ENCODE measurements at regions not wholly inside any gene's neighbourhood (a gene's known extent, or its start where the extent isn't known, plus 50 kb on each side); places are given as distances from the start of the nearest gene placed in this dataset.

DNA sequence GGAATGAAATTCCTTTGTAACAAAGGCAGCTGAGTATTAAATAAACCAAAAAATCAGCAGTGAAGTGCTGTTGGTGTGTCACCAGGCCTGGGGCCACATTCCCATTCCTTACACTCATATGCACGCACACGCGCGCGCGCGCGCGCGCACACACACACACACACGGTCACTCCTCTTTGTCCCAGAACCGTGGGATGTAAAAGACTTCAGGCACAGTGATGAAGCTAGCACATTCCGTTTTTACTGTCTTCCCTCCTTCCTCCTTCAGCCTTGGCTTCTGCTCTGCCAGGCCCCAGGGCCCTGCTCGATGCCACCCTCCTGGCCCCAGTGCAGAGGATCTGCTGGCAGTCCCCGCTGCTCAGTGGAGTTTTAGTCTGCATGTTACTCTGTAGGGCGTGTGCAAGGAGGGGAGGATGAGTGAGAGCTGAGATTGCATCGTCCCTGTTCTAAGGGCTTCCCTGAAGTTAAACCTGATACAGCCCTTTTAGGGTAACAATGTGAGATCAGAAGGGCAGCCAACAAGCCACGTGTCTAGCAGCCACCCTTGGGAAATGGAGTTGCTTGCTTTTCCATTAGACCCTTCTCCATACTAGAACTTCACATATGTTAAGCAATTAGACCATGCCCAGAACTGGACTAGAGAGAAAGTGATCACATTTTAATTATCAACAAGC, 71.7 kb upstream of the WDR26 start:
- no TSS peak for BruUV-seq (replicated peaks)
- H3K9ac ChIP-seq (ENCODE audit: low read length), result no peak overlapping the region
- H3K4me3 ChIP-seq (ENCODE audit: low read length), result no peak overlapping the region
- POLR2A ChIA-PET (ENCODE audit: unreplicated experiment), result interaction anchor here (0.5 kb wide), 1 partner anchor 448 kb away, joined by 3 read pairs; no protein-coding TSS in a partner anchor
- ATAC-seq, result no peak
- H4K20me1 ChIP-seq (ENCODE audit: low read length), result no peaks in the 10 kb centered on the region
- TF ChIP-seq, protein P1, sequence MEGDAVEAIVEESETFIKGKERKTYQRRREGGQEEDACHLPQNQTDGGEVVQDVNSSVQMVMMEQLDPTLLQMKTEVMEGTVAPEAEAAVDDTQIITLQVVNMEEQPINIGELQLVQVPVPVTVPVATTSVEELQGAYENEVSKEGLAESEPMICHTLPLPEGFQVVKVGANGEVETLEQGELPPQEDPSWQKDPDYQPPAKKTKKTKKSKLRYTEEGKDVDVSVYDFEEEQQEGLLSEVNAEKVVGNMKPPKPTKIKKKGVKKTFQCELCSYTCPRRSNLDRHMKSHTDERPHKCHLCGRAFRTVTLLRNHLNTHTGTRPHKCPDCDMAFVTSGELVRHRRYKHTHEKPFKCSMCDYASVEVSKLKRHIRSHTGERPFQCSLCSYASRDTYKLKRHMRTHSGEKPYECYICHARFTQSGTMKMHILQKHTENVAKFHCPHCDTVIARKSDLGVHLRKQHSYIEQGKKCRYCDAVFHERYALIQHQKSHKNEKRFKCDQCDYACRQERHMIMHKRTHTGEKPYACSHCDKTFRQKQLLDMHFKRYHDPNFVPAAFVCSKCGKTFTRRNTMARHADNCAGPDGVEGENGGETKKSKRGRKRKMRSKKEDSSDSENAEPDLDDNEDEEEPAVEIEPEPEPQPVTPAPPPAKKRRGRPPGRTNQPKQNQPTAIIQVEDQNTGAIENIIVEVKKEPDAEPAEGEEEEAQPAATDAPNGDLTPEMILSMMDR (conservative IDR thresholded peaks at IDR 0.05; ENCODE audit: low read depth, low read length), result no peak
- H3K36me3 ChIP-seq (ENCODE audit: low read depth, low read length), result no peaks in the 10 kb centered on the region
- intact Hi-C loops (cut with micrococcal nuclease), result no loop called here
- H3K79me2 ChIP-seq (ENCODE audit: low read length), result no peaks in the 10 kb centered on the region
- no peaks in the 10 kb centered on the region for H3K27me3 ChIP-seq (ENCODE audit: low read length)
- H3K4me1 ChIP-seq (ENCODE audit: insufficient read depth, low read length), result peaks cover 34% of the 10 kb centered on the region
- H3K9me2 ChIP-seq (replicated peaks; ENCODE audit: low read length), result no peaks in the 10 kb centered on the region
- H2AFZ ChIP-seq (ENCODE audit: low read length), result no peak overlapping the region
- CTCF ChIA-PET, result interaction anchor here (0.6 kb wide), 1 partner anchor 423 kb away, joined by 4 read pairs; the partner anchor contains the start of gene DNAH14
- no peaks in the 10 kb centered on the region for H3F3A ChIP-seq (ENCODE audit: low read length, unreplicated experiment)
- H3K27ac ChIP-seq (ENCODE audit: low read length), result no peak overlapping the region
- no peaks in the 10 kb centered on the region for H3K9me3 ChIP-seq (ENCODE audit: low read length)
- no peak for DNase-seq
- no peak overlapping the region for H3K4me2 ChIP-seq (ENCODE audit: low read length)

DNA sequence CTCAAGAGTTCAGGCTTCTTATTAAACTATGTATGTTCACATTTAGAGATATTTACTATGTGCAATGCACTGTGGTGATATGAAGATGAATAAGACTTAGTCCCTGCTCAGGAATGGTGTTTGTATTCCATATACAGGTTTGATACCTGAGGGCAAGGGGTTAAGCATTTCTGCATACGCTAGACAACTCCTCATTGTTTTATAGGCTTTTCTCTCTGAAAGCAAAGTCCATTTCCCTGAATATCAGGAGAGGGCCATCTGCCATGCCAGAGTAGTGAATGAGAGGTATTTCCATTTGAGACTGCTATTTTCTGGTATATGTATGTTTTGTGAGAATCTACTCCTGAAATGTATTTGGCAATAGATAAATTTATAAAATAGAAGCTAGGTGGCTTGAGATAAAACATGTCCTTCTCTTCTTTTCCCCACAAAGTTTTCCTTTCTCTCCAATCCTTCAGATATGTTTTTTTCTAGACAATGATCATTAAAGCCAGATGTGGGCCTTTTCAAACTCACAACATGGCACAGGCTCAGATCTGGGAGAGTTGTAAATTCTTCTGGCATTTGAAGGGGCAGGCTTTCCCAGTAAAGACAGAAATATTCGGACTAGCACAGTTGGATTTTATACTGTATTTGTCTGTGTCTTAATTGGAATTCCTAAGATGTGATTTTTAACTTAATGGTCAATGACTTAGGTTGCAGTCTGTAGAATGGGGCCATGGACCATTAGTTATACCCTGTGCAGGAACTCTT, 73.3 kb upstream of the WDR26 start:
- POLR2A ChIA-PET (ENCODE audit: unreplicated experiment), result no interaction called here
- no TSS peak for BruUV-seq (replicated peaks)

DNA sequence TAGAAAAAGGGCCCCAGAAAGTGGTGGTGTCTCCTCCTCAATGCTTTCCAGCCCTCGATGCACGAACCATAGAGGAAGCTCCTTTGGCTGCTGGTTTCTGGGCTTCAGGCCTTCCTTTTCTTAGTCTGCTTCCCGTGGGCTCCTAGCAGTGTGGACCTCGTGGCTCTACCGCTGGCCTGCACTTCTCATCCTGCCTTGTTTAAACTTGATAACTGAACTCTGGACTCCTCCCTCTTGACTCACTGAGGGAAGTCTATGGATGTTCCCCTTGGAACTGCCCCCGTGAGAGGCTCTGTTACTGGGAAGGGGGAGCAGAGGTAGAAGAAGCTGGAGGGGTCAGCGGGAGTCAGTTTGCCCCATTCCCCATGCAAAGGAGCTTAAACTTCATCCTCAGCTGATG, 75.3 kb upstream of the WDR26 start:
- H3K9ac ChIP-seq (ENCODE audit: low read length), result no peak overlapping the region
- peaks cover 17% of the 10 kb centered on the region for H3K4me1 ChIP-seq (ENCODE audit: insufficient read depth, low read length)
- H2AFZ ChIP-seq (ENCODE audit: low read length), result no peak overlapping the region
- no peaks in the 10 kb centered on the region for H3K9me2 ChIP-seq (replicated peaks; ENCODE audit: low read length)
- H4K20me1 ChIP-seq (ENCODE audit: low read length), result no peaks in the 10 kb centered on the region
- H3K4me3 ChIP-seq (ENCODE audit: low read length), result no peak overlapping the region
- ChIA-PET CTCF (no interaction called here), POLR2A (ENCODE audit: unreplicated experiment) (no interaction called here)
- no peak overlapping the region for H3K4me2 ChIP-seq (ENCODE audit: low read length)
- H3K36me3 ChIP-seq (ENCODE audit: low read depth, low read length), result no peaks in the 10 kb centered on the region
- no peak for TF ChIP-seq EZH2 (IDR thresholded peaks at IDR 0.05; ENCODE audit: low read length, unreplicated experiment)
- TF ChIP-seq EZH2phosphoT487 (IDR thresholded peaks at IDR 0.05; ENCODE audit: borderline replicate concordance, low read length), result no peak
- H3K27ac ChIP-seq (ENCODE audit: low read length), result no peak overlapping the region
- no peaks in the 10 kb centered on the region for H3K9me3 ChIP-seq (ENCODE audit: low read length)
- ATAC-seq (no peak), DNase-seq (no peak)
- H3K27me3 ChIP-seq (ENCODE audit: low read length), result no peaks in the 10 kb centered on the region
- BruUV-seq (replicated peaks), result no TSS peak
- intact Hi-C loops (cut with micrococcal nuclease), result no loop called here
- H3K79me2 ChIP-seq (ENCODE audit: low read length), result no peaks in the 10 kb centered on the region
- H3F3A ChIP-seq (ENCODE audit: low read length, unreplicated experiment), result no peaks in the 10 kb centered on the region

More for the DNA sequence above, 73.3 kb upstream of the WDR26 start:
- Histone ChIP-seq H2AFZ (ENCODE audit: low read length) (no peak overlapping the region), H3K9me2 (replicated peaks; ENCODE audit: low read length) (no peaks in the 10 kb centered on the region), H3K4me3 (ENCODE audit: low read length) (no peak overlapping the region), H3K27me3 (ENCODE audit: low read length) (no peaks in the 10 kb centered on the region), H3K4me2 (ENCODE audit: low read length) (no peak overlapping the region), H3K9ac (ENCODE audit: low read length) (no peak overlapping the region), H3K9me3 (ENCODE audit: low read length) (no peaks in the 10 kb centered on the region), H4K20me1 (ENCODE audit: low read length) (no peaks in the 10 kb centered on the region), H3K36me3 (ENCODE audit: low read depth, low read length) (no peaks in the 10 kb centered on the region), H3K4me1 (ENCODE audit: insufficient read depth, low read length) (peaks cover 28% of the 10 kb centered on the region), H3K79me2 (ENCODE audit: low read length) (no peaks in the 10 kb centered on the region), H3K27ac (ENCODE audit: low read length) (no peak overlapping the region), H3F3A (ENCODE audit: low read length, unreplicated experiment) (no peaks in the 10 kb centered on the region)
- ATAC-seq, result no peak
- CTCF ChIA-PET, result no interaction called here
- TF ChIP-seq EZH2phosphoT487 (IDR thresholded peaks at IDR 0.05; ENCODE audit: borderline replicate concordance, low read length) (no peak), EZH2 (IDR thresholded peaks at IDR 0.05; ENCODE audit: low read length, unreplicated experiment) (no peak)
- TF ChIP-seq, protein P1 (conservative IDR thresholded peaks at IDR 0.05; ENCODE audit: low read depth, low read length), result no peak
- intact Hi-C loops (cut with micrococcal nuclease), result no loop called here
- no peak for DNase-seq

Data from PC-3 (cell line).